ENCODE measurements at regions not wholly inside any gene's neighbourhood (a gene's known extent, or its start where the extent isn't known, plus 50 kb on each side); places are given as distances from the start of the nearest gene placed in this dataset.

DNA sequence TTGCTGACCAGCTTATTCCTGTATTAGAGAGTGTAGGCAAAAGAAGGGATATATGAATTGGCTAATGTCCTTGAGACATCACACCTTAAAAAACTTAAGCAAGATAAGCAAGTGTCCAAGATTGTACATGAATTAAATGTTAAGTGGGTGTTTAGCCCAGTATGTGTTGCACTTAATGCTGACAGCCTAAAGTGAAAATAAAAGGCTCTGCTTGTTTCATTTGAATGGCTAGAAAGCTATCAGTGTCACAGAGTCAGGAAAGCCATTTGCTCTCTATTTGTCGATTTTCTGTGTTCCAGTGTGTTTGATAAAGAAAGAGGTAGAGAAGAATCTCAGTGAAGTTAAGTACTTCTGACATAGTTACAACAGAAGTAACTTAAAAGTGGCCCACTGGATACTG lies 744.9 kb downstream of the ANKRD7 start:
- TF ChIP-seq, protein P1, sequence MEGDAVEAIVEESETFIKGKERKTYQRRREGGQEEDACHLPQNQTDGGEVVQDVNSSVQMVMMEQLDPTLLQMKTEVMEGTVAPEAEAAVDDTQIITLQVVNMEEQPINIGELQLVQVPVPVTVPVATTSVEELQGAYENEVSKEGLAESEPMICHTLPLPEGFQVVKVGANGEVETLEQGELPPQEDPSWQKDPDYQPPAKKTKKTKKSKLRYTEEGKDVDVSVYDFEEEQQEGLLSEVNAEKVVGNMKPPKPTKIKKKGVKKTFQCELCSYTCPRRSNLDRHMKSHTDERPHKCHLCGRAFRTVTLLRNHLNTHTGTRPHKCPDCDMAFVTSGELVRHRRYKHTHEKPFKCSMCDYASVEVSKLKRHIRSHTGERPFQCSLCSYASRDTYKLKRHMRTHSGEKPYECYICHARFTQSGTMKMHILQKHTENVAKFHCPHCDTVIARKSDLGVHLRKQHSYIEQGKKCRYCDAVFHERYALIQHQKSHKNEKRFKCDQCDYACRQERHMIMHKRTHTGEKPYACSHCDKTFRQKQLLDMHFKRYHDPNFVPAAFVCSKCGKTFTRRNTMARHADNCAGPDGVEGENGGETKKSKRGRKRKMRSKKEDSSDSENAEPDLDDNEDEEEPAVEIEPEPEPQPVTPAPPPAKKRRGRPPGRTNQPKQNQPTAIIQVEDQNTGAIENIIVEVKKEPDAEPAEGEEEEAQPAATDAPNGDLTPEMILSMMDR (IDR thresholded peaks at IDR 0.05; ENCODE audit: low read depth, low read length): no peak
- no peak for TF ChIP-seq EZH2phosphoT487 (IDR thresholded peaks at IDR 0.05; ENCODE audit: low read depth)

Data from OCI-LY3 (cell line).